ENCODE measurements at regions not wholly inside any gene's neighbourhood (a gene's known extent, or its start where the extent isn't known, plus 50 kb on each side); places are given as distances from the start of the nearest gene placed in this dataset.

- no peak for TF ChIP-seq CTCF (IDR thresholded peaks at IDR 0.05; ENCODE audit: poor library complexity)
- TF ChIP-seq EZH2 (IDR thresholded peaks at IDR 0.05; ENCODE audit: borderline replicate concordance) = no peak
- no peak for TF ChIP-seq EZH2phosphoT487 (IDR thresholded peaks at IDR 0.05; ENCODE audit: low read depth, severe bottlenecking, unreplicated experiment)
Measured at GRCh38 chr1:68361346-68361910, 88.3 kb downstream of the RPE65 start.
